ENCODE measurements at regions not wholly inside any gene's neighbourhood (a gene's known extent, or its start where the extent isn't known, plus 50 kb on each side); places are given as distances from the start of the nearest gene placed in this dataset.

- Histone ChIP-seq H3K27ac (ENCODE audit: low read depth, low read length) (no peak overlapping the region), H3K9ac (ENCODE audit: low read length) (no peak overlapping the region), H4K20me1 (ENCODE audit: insufficient read depth) (no peaks in the 10 kb centered on the region), H3K27me3 (ENCODE audit: insufficient read depth, low read length) (peaks cover 51% of the 10 kb centered on the region; the same call in 1 of the 2 replicates), H3K79me2 (ENCODE audit: insufficient read depth, low read length) (no peaks in the 10 kb centered on the region), H3K4me3 (replicated peaks in 1 of 2; ENCODE audit: low read depth in 1 of 2, low read length in 2 of 2) (no peak overlapping the region), H3K9me2 (ENCODE audit: insufficient read depth) (no peaks in the 10 kb centered on the region), H3K4me1 (ENCODE audit: control insufficient read depth in 1 of 2, insufficient read depth in 2 of 2, low read length in 2 of 2) (no peaks in the 10 kb centered on the region), H3K4me2 (ENCODE audit: low read length) (no peak overlapping the region), H2AFZ (ENCODE audit: low read depth, low read length, poor library complexity, severe bottlenecking) (no peak overlapping the region), H3K36me3 (ENCODE audit: control insufficient read depth in 1 of 2, insufficient read depth in 2 of 2, low read length in 2 of 2) (no peaks in the 10 kb centered on the region), H3K9me3 (ENCODE audit: control insufficient read depth in 1 of 2, insufficient read depth in 1 of 2, low read depth in 1 of 2, low read length in 2 of 2) (no peaks in the 10 kb centered on the region)
- CTCF ChIA-PET = no interaction called here
- BruUV-seq (replicated peaks) = no TSS peak
- no peak for TF ChIP-seq ZNF274 (IDR thresholded peaks at IDR 0.05; ENCODE audit: low read depth, low read length)
- no peak for TF ChIP-seq EGR1 (IDR thresholded peaks at IDR 0.05; ENCODE audit: low read depth)
- TF ChIP-seq CBX3 (IDR thresholded peaks at IDR 0.05; ENCODE audit: low read depth) = no peak
- TF ChIP-seq REST (IDR thresholded peaks at IDR 0.05; ENCODE audit: low read depth) = no peak
- TF ChIP-seq CTCF (IDR thresholded peaks at IDR 0.05 in 2 of 3, conservative IDR thresholded peaks at IDR 0.05 in 1 of 3; ENCODE audit: borderline replicate concordance in 1 of 3, insufficient read depth in 1 of 3, low read depth in 2 of 3, low read length in 2 of 3) = no peak
- TF ChIP-seq EZH2 (IDR thresholded peaks at IDR 0.05) = no peak
- TF ChIP-seq ZFX (IDR thresholded peaks at IDR 0.05) = no peak
- TF ChIP-seq ELF1 (IDR thresholded peaks at IDR 0.05; ENCODE audit: borderline replicate concordance, low read depth) = no peak
- no peak for TF ChIP-seq RAD21 (IDR thresholded peaks at IDR 0.05; ENCODE audit: low read depth)
- no peak for TF ChIP-seq POLR2AphosphoS5 (IDR thresholded peaks at IDR 0.05; ENCODE audit: low read depth, low read length)
- no peak for TF ChIP-seq SP1 (IDR thresholded peaks at IDR 0.05; ENCODE audit: low read depth)
- TF ChIP-seq SIN3A (IDR thresholded peaks at IDR 0.05; ENCODE audit: low read depth) = no peak
- TF ChIP-seq ATF3 (IDR thresholded peaks at IDR 0.05) = no peak
- TF ChIP-seq TCF7L2 (IDR thresholded peaks at IDR 0.05; ENCODE audit: borderline replicate concordance, extremely low read depth, insufficient read depth, insufficient read length) = no peak
- no peak for TF ChIP-seq FOSL1 (IDR thresholded peaks at IDR 0.05; ENCODE audit: low read depth)
- no peak for TF ChIP-seq SRF (IDR thresholded peaks at IDR 0.05; ENCODE audit: low read depth)
- no peak for TF ChIP-seq EZH2phosphoT487 (IDR thresholded peaks at IDR 0.05; ENCODE audit: borderline replicate concordance)
- POLR2A ChIA-PET = no interaction called here
- RAD21 ChIA-PET (ENCODE audit: low non-redundant PET in 1 of 2, low total read pairs in 2 of 2, uncharacterized antibody in 2 of 2, unreplicated experiment in 2 of 2) = no interaction called here
- DNase-seq (ENCODE audit: low read depth, low spot score) = no peak
- ATAC-seq = no peak
- intact Hi-C loops (cut with micrococcal nuclease) = no loop called here
Observed at GRCh38 chr15:59876140-59876539, 128.0 kb upstream of the FOXB1 start.

Data from HCT116 (cell line).